BLaER1 (cell line): ENCODE measurements at regions not wholly inside any gene's neighbourhood (a gene's known extent, or its start where the extent isn't known, plus 50 kb on each side); places are given as distances from the start of the nearest gene placed in this dataset.
"Not testable (repeated sequence)": the region's sequence is repeated elsewhere in the genome, so short reads cannot be mapped to it uniquely, and the experiment has no call there.

Source experiments
- H3K27ac ChIP-seq: shearing (Covaris generic); formaldehyde crosslinking; 2 replicates; pipeline ENCODE4 v1.8.1; 2022
- H3K27me3 ChIP-seq: shearing (Covaris generic); formaldehyde crosslinking; 2 replicates; pipeline ENCODE4 v1.8.1; 2022
- H3K36me3 ChIP-seq: shearing (Covaris generic); formaldehyde crosslinking; 2 replicates; pipeline ENCODE4 v1.8.1; 2022
- H3K4me1 ChIP-seq: shearing (Covaris generic); formaldehyde crosslinking; 2 replicates; pipeline ENCODE4 v1.8.1; 2022
- H3K4me2 ChIP-seq: shearing (Covaris generic); formaldehyde crosslinking; 2 replicates; pipeline ENCODE4 v1.8.1; 2022
- H3K4me3 ChIP-seq: shearing (Covaris generic); formaldehyde crosslinking; 2 replicates; pipeline ENCODE4 v1.8.1; 2022
- H3K9ac ChIP-seq: shearing (Covaris generic); formaldehyde crosslinking; 2 replicates; pipeline ENCODE4 v1.8.1; 2022
- H3K9me3 ChIP-seq: shearing (Covaris generic); formaldehyde crosslinking; 2 replicates; pipeline ENCODE4 v1.8.1; 2022
- H4K20me1 ChIP-seq: shearing (Covaris generic); formaldehyde crosslinking; 2 replicates; pipeline ENCODE4 v1.8.1; 2022
- Cebpa-rat ChIP-seq: shearing (Covaris generic); IDR thresholded peaks from 2 replicates; pipeline ENCODE4 v1.8.1; 2022

DNA sequence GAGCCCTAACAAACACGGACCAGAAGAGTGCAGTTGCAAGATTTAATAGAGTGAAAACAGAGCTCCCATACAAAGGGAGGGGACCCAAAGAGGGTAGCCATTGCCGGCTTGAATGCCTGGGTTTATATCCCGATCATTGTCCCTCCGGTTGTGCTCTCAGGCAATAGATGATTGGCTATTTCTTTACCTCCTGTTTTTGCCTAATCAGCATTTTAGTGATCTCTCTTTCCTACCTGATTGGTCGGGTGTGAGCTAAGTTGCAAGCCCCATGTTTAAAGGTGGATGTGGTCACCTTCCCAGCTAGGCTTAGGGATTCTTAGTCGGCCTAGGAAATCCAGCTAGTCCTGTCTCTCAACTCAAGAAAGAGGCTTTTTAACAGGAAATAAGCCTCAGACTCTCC, 186.9 kb upstream of the TBX22 start:
- H3K27ac ChIP-seq, H3K4me1 ChIP-seq, H3K36me3 ChIP-seq, H4K20me1 ChIP-seq, H3K9me3 ChIP-seq, H3K4me3 ChIP-seq, H3K9ac ChIP-seq, H3K4me2 ChIP-seq: not testable (repeated sequence)
- H3K27me3 ChIP-seq = peaks cover 92% of the 10 kb centered on the region

DNA sequence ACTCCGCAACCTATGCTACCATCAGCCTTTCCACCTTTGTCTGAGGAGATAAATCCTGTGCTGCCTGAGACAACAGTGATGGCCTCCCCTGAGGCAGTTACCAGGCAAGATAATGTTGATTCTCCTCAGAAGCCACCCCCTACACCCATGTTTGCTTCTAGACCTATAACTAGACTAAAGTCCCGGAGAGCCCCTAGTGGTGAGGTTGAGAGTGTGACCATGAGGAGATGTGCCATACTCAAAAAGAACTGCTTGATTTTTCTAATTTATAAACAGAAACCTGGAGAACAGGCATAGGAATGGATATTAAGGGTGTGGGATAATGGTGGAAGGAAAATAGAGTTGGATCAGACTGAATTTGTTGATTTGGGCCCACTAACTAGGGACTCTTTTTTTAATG, 164.4 kb upstream of the TBX22 start:
- H3K4me2 ChIP-seq, H3K9ac ChIP-seq, H3K4me3 ChIP-seq, H4K20me1 ChIP-seq, H3K36me3 ChIP-seq, H3K9me3 ChIP-seq, H3K4me1 ChIP-seq, H3K27ac ChIP-seq: not testable (repeated sequence)
- H3K27me3 ChIP-seq = peaks cover 23% of the 10 kb centered on the region

GRCh38 chrX:79854469-79854868, 160.1 kb upstream of the TBX22 start:
- no peak for TF ChIP-seq Cebpa-rat
- Histone ChIP-seq H3K36me3 (no peaks in the 10 kb centered on the region), H3K27me3 (peaks cover 45% of the 10 kb centered on the region), H3K4me2 (no peak overlapping the region), H3K4me1 (no peaks in the 10 kb centered on the region), H3K27ac (no peak overlapping the region), H4K20me1 (no peaks in the 10 kb centered on the region), H3K9ac (no peak overlapping the region), H3K4me3 (no peak overlapping the region), H3K9me3 (no peaks in the 10 kb centered on the region)
